NCI-H2196 (cell line): ENCODE measurements at regions not wholly inside any gene's neighbourhood (a gene's known extent, or its start where the extent isn't known, plus 50 kb on each side); places are given as distances from the start of the nearest gene placed in this dataset.
"Not testable (repeated sequence)": the region's sequence is repeated elsewhere in the genome, so short reads cannot be mapped to it uniquely, and the experiment has no call there.

Source experiments
- DNase-seq: peaks from one replicate; lab custom pipeline; 2025; ENCODE audit not compliant: unreplicated experiment; lab: John Stamatoyannopoulos, UW

DNA sequence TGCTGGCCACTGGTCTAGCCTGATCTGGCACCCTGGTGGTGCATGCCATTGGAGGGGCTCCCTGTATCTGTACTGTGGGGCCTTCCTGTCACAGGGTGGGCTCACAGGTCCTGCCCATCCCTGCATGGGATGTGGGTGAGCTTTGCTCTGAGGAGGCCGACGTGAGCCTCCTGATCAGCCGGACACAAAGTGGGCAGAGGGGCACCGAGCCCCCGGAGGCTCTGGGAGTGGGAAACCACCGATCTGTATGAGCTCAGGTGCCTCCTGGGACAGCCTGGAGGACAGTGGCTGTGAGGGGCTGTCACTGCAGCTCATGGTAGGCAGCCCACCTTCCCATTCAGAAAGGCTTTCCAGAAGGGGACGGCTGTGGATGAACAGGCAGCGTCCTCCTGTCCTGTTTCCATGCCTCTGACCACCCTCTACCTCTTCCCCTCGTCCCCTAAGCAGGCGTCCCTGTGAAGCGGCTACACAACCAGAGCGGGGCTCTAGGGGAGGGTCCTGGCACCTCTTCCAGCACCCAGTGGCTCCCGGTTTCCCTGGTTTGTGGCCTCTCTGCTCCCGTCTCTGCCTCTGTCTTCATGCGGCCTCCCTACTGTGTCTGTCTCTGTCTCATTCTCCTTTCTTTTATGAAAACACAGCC, 112.5 kb upstream of the OTOS start:
- DNase-seq: no peak

DNA sequence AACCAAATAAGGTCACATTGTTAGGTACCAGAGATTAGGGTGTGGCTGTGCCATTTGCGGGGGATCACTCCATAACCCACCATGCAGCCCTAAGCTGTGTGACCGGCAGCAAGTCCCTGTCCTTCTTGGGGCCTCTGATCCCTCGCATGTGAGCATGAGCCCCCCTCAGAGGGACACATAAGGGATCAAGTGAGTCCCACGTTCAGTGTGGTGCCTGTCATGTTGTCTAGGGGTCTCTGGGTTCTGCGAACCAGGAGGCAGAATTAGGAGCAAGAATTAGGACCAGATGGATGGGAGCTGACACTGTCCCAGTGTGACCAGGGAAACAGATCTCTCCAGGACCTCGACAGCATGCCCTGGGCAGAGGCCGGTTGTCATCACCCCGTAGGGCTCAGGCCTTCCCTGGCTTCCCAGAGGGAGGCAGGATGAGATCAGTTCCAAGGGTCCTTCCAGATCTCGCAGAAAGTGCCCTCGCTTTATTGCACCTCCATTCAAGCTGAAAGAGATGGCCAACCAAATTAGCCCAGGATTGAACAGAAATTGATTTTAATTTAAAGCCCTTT, 113.2 kb upstream of the OTOS start:
- no peak for DNase-seq

DNA sequence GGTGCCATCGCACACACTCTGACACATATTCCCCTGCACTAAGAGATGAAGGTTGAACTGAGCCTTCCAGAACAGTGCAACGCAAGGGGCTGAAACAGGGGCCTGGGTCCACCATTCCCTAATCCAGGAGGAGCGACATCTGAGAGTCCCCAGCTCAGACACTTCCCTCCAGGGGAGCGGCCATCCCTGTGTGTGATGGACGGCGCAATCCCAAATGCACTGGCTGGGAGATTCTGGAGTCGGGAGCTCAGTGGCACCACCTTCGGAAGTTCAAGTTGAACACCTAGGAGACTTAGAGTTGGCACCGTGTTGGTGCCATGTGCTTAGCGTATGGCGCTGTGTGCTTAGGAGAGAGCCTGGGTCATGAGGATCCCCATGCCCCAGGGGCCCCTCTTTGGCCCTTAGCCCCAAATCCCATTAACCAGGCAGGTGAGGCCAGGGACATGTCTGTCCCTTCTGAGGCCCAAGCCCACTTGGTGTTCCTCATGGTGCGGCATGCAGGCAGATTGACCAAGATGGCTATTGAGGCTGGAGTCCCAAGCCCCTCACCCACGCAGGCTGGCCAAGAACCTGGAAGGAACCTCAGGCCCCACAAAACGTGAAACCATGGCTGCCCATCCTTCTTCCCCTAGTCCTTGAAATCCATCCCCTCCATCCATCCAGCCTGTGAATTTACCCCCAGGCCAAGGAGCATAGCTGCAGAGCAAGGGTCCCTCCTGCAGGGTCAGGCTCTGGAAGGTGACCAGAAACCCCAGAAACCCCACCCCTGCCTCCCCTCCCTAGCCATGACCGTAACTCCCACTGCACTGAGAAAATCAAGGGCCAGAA, 114.1 kb upstream of the OTOS start:
- DNase-seq: no peak

DNA sequence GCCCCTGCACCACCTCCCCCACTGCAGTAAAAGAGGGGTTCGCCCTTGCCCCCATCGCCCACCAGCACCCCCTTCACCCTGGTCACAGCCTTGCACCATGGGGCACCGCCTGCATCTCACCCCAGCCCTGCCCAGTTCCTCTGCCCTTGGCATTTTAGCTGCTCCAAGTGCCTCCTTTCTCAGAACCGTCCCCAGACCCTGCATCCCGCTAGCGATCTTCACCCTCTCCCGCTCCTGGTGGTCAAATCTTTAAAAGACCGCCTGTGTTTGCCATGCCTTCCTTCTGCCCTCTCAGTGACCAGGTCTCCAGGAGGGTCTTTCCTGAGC, 114.7 kb upstream of the OTOS start:
- no peak for DNase-seq

DNA sequence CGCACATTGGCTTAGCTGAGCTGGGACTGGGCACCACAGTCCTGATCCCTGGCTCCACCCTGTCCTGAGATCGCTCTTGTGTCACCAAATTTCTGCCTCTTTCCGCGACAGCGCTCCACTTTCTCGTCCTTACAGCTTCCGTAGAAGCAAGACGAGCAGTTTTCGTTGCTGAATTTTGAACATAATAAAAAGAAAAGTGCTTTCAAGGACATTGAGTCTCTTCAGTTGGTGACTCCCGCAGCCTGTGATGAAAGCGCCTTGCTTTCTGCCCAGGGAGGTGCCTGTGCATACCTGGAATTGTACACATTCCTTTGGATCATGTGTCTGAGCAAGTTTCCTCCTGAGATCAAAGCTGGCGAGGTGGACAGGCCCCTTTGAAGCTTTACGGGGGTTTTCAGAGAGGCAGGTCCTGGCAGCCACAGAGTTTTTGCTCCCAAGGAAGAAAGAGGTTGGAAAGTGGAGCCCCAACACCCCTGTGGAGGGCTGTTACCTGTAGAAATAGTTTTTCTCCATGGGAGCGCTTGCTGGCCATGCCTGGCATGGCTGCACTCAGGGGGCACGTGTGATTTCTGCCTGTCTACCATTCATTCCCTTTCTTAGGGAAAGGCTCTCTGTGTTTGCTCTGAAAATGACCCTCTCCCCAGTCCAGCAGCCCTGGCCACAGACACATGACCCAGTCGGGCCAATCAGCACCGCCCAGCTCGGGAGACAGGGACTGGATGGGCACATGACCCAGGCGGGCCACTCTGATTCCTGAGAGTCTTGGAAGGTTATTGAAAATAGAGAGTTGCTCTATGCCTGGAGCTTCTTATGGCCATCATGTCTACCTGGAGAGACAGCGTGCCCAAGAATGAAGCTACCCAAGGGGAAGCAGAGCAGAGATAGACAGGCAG, 115.6 kb upstream of the OTOS start:
- DNase-seq: no peak

DNA sequence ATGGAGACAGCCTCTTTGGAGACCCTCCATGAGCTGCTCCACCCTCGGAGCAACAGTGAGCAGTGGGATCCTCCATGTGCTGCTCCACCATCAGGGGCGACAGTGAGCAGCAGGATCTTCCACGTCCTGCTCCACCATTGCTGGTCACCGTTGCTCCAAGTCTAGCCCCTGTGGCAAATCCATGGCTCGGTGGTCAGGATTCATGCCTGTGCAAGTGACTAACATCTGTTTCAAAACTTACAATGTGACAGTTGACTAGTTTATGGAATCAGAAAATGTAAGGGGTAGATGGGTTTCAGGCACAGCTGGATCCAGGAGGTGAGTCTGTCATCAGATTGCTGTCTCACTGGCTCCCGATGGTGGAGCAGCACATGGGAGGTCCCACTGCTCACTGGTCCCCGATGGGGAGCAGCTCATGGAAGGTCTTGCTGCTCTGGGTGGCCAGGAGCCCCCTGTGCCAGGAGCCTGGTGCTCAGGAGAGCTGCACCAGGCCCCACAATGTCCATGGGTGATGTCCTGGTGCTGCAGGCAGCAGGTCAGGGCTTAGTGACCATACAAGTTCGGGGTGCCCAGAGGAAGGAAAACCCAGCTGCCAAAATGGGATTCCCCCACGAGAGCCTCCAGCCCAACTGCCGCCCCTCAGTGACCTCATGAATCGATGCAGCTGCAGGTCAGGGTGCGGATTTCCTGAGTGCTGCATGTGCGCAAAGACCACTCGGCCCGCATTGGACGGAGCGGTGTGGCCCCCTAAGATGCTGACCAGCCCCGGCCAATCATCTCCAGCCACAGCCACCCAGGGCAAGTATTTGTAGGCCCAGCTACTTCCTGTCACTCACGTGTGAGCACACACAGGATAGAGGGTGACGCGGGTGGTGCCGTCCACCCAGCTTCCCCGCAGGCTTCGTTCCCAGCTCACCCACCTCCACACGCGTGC, 116.5 kb upstream of the OTOS start:
- no peak for DNase-seq

DNA sequence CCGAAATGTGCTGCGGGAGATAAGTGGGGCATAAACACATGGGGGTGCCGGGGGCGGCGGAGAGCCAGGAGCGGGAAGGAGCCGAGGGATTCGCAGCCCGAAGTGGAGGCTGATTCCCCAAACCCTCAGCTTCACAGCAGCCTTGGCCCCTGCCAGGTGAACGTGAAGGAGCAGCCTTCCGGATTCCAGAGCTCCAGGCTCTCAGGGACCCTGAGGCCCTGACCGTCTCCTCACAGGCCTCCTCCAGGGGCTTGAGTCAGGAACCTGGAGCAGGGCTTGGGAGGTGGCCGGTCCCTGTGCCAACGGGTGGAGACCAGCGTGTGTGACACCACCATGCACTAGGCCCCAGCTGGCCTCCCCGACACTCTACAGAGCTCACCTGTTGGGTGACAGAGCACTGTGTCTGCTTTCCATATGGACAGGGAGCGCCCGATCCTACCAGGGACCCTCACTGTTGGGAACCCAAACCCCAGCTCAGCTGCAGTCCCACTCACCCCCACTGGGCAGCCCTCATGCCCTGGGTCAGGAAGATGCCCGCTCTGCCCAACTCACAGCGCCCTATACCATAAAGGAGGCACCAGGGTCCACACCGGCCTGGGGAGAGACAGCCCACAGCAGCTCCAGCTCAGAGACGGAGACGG, 117.6 kb upstream of the OTOS start:
- no peak for DNase-seq

DNA sequence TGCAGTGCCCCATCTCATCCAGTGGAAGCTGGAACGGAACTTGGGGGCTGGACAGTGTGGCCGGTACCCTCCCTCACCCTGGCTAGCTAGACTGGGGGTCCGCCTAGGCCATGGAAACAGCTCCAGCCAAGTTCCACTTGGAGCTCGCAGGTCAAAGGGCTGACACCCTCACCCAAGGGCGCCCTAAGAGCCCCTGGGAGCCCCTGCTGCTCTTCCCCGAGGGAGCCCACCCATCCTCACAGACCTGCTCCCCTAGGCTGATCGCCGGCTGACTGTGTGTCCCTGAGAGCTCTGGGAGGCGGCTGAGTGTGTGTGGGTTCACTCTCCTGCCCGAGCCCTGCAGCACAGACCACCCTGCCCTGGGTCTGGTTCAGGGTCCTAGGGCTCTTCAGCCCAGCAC, 118.2 kb upstream of the OTOS start:
- DNase-seq: no peak

DNA sequence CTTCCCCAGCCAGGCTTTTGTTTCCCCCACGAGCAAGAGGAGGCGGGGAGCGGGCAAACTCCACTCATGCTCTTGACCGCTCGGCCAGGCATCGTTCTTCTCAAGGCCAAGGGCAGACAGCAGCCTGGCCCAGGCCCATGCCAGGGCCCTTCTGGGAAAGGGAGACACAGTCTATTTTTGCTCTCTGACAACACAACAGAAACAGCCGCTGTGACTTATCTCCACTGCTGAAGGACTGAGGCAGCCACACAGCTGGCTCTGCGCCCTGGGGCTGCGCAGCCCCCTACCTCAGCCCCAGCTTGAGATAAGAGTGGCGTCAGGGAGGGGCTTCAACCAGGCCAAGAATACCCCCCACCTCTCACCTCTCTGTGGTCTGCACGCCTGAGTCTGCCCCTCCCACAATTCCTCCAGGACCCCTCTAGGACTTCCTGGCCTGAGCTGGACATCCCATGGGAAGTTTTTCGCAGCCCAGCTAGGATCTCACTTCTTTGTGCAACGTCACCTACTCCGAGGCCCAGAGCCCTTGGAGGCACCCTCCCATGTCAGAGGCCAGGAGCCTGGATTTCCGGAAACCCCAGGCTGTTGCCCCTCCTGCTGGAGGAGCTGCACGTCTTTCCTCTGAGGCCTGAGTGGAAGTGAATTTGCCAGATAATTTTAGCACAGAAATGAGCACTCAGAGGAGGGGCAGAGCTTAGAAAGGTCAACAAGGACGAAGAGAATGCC, 118.9 kb upstream of the OTOS start:
- DNase-seq: no peak

DNA sequence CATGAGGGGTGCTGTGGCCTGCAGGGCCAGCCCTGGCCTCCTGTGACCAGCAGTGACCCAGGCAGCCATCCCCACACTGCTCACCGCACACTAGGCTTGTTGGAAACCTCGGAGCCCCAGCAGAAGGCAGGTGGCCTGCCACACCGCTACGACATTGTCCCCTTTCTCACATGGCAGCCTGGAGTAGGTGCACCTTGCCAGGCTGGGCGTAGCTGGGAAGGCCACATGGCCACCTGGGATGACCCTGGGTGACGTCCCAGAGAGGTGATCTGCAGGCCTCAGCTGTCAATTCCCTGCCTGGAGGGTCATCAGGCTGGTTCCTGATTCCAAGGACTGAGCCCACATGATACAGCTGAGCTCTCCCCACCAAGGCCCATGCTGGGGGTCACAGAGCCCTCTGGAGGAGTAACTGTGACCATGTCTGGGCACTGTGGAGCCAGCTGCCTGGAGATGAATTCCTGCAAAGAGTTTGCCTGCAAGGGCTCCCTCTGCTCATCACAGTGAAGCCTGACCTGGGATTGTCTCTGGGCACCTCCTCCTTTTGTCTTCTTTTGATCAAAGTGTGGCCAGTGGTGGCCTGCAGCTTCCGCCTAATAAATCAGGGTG, 119.6 kb upstream of the OTOS start:
- DNase-seq: no peak

DNA sequence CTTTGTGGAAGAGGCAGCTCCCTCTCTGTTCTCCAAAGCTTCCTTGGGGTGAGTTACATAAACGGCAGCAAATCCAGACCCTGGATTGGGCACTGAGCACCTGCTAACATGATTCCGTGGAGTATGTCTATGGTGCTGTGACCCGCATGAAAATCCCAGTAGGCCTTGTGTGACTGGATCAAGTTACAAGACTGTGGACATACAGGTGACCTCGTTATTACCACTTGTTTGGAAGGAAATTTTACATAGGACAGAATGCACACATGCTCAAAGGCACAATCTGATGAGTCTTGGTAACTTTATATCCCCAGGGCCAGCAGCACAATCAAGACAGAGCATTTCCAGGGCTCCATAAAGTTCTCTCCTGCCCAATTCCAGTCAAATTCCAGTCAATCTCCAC, 120.2 kb upstream of the OTOS start:
- no peak for DNase-seq

DNA sequence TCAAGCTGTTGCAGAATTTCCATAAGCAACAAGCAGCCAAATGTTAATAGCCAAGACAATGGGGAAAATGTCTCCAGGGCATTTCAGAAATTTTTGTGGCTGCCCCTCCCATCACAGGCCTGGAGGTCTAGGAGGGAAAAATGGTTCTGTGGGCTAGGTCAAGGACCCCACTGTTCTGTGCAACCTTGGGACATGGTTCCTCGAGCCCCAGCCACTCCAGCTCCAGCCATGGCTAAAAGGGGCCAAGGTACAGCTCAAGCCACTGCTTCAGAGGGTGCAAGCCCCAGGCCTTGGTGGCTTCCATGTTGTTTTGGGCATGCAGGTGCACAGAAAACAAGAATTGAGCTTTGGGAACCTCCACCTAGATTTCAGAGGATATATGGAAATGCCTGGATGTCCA, 122.1 kb upstream of the OTOS start:
- not testable (repeated sequence) for DNase-seq

DNA sequence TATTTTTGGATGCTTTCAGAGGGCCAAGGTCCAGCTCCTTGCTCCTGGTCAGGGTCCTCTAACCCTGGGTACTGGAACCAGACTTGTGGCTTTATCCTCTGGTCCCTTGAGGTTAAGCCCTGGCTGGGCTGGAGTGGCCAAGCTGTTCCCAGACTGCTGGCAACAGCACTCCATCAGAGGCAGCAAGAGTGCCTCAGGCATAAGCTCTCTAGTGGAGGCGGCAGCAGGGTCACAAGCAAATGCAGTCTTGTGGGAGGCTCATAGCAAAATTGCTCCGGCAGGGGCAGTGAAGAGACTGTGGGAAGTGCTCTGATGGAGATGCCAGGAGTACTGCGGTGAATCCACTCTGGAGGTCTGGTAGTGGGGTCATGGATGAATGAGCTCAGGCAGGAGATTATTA, 128.9 kb upstream of the OTOS start:
- DNase-seq: no peak

DNA sequence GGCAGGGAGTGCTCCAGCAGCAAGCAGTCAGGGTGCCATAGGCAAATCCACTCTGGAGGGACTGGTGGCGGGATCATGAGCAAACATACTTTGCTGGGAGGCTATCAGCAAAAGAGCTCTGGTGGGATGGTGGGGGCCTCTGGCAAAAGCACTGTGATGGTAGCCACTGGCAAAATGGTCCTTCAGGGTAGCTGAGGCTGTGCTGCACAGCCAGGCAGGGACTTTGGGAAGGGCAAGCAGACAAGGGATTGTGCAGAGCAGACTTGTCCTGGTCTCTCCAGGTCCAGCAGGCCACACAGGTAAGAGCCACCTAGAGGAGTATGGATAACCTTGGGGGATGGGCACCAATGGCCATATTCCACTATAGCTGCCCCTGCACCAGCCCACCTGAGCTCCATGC, 129.4 kb upstream of the OTOS start:
- DNase-seq: no peak

DNA sequence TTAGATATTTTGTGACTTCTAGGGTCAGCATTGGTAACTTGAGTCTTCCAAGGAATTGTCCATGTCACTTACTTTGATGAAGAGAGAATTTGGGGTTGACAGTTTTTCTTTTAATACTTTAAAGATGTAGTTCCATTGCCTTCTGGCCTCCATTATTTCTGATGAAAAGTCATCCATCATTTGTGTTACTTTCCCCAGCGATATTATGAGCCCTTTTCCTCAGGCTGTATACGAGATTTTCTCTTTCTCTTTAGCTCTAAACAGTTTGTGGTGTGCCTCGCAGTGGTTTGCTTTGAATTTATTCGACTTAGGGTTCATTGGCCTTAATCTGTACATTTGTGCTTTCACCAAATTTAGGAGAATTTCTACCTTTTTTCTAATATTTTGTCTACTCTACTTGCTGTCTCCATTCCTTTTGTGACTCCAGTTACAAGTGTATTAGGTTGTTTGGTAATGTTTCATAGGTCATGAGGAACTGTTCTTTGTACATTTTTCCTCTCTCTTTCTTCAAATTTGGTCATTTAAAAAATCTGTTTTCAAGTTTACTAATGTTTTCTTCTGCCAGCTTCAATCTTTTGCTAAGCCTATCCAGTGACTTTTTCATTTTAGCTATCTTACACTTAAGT, 131.4 kb upstream of the OTOS start:
- no peak for DNase-seq

DNA sequence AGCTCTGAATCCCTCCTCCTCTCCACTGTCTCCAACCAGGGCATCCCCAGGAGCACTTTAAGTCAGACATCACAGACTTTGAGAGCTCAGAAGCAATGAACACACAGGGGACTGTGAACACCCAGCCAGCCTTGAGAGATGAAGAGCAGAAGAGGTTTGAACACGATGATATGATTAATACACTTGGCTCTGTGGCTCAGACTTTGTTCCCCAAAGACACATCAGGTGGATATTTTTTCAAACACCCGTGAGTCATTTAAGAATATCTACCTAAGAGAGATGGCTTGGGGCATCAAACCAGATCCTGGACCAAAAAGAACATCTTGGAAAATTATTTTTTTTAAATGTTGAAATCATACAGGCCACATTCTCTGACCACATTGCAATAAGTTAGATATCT, 134.9 kb upstream of the OTOS start:
- DNase-seq: no peak

DNA sequence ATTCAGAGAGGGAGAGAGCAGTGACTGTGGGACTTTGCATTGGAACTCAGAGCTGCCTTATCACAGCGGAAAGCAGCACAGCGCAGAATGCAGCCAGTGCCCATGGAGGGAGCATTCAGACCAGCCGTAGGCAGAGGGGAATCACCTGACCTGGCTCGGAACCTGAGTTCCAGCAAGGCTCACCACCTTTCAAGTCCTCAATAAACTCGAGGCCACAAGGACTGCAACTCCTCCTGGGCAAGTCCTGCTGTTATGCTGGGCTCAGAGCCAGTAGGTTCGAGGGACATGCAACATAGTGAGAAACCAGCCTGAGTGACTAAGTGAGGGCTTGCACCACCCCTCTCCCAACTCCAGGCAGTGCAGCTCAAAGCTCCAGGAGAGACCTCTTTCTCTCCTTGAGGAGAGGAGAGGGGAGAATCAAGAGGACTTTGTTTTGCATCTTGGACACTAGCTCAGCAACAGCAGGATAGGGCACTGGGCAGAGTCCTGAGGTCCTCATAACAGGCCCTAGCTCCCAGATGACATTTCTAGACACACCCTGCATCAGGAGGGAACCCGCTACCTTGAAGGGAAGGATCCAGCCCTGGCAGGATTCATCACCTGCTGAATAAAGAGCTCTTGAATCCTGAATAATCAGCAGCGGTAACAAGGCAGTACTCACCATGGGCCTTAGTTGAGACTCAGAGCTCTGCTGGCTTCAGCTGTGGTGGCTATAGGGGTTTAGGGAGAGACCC, 136.8 kb upstream of the OTOS start:
- no peak for DNase-seq
